B cell (primary cell): ENCODE measurements at regions not wholly inside any gene's neighbourhood (a gene's known extent, or its start where the extent isn't known, plus 50 kb on each side); places are given as distances from the start of the nearest gene placed in this dataset.

Experiments used
- ATAC-seq: fragments of 200-7000 bp; cut with Tn5 transposase; one replicate; pipeline ENCODE4 v1.10.0; 2021; ENCODE audit warnings: low read depth, mild to moderate bottlenecking, moderate number of reproducible peaks, moderate library complexity
- CTCF ChIA-PET: fragments of 350-600 bp; sonication (Branson Sonifier 250); formaldehyde crosslinking; loops from one replicate; lab custom pipeline; 2021; ENCODE audit warnings: antibody characterized with exemption, inconsistent platforms; lab: Charles Lee
- POLR2A ChIA-PET: fragments of 350-600 bp; sonication (Branson Sonifier 250); formaldehyde crosslinking; loops from one replicate; lab custom pipeline; 2021; ENCODE audit warnings: antibody characterized with exemption; lab: Charles Lee
- DNase-seq: peaks from one replicate; pipeline ENCODE4 v3.0.0; 2013
- H2AFZ ChIP-seq: 2 replicates; pipeline ENCODE4 v1.6.1; 2012; ENCODE audit warnings: mild to moderate bottlenecking, low read depth, low read length; ENCODE audit not compliant: insufficient read depth, poor library complexity, severe bottlenecking
- H3K27ac ChIP-seq, 2 donors: 1 replicate in 1 of 2; 2 replicates in 1 of 2; pipeline ENCODE4 v1.5.1; 2012 to 2013; ENCODE audit warnings: low read length in 2 of 2, mild to moderate bottlenecking in 2 of 2, moderate library complexity in 1 of 2
- H3K27me3 ChIP-seq, 4 experiments: fragments of 200-600 bp in 1 of 4; sonication (generic) in 1 of 4; replicated peaks in 1 of 4; 1 replicate in 2 of 4; 2 replicates in 2 of 4; pipeline versions ENCODE4 v1.6.1 to v1.7.0; 2013 to 2016; ENCODE audit warnings: low read length in 3 of 4, mild to moderate bottlenecking in 2 of 4, mixed read lengths in 1 of 4, moderate library complexity in 1 of 4; ENCODE audit not compliant: insufficient read depth in 4 of 4, control insufficient read depth in 3 of 4; ENCODE audit errors: control extremely low read depth in 1 of 4
- H3K36me3 ChIP-seq, 2 experiments: replicated peaks in 1 of 2; 1 replicate in 1 of 2; 2 replicates in 1 of 2; pipeline versions ENCODE4 v1.6.1 to v1.7.1; 2013; ENCODE audit warnings: low read length in 1 of 2; ENCODE audit not compliant: insufficient read depth in 2 of 2, control insufficient read depth in 1 of 2; ENCODE audit errors: control extremely low read depth in 1 of 2, extremely low read depth in 1 of 2
- H3K4me1 ChIP-seq, 2 donors: fragments of 200-600 bp in 1 of 2; sonication (generic) in 1 of 2; 1 replicate in 1 of 2; 2 replicates in 1 of 2; pipeline versions ENCODE4 v1.5.1 to v1.6.1; 2013 to 2017; ENCODE audit warnings: low read length in 2 of 2; ENCODE audit not compliant: control insufficient read depth in 2 of 2, insufficient read depth in 2 of 2
- H3K4me2 ChIP-seq: replicated peaks from 2 replicates; pipeline ENCODE3; 2012; ENCODE audit warnings: mild to moderate bottlenecking, low read depth, low read length; ENCODE audit not compliant: poor library complexity, severe bottlenecking
- H3K4me3 ChIP-seq, 5 experiments: fragments of 200-600 bp in 1 of 5; sonication (generic) in 1 of 5; 1 replicate in 3 of 5; 2 replicates in 2 of 5; pipeline versions ENCODE4 v1.5.1 to v1.7.0; 2011 to 2016; ENCODE audit warnings: low read length in 4 of 5, mild to moderate bottlenecking in 4 of 5, low read depth in 2 of 5, control low read depth in 1 of 5, moderate library complexity in 1 of 5; ENCODE audit not compliant: insufficient read depth in 1 of 5; ENCODE audit errors: control extremely low read depth in 1 of 5, extremely low read depth in 1 of 5
- H3K79me2 ChIP-seq: fragments of 200-600 bp; sonication (generic); one replicate; pipeline ENCODE4 v1.6.0; 2016; ENCODE audit warnings: low read length; ENCODE audit not compliant: control insufficient read depth, insufficient read depth
- H3K9ac ChIP-seq: fragments of 200-600 bp; sonication (generic); 2 replicates; pipeline ENCODE4 v1.6.1; 2017; ENCODE audit warnings: mild to moderate bottlenecking, low read length, moderate library complexity
- H3K9me3 ChIP-seq, 3 donors: one replicate each; pipeline versions ENCODE4 v1.6.1 to v1.7.1; 2013; ENCODE audit warnings: low read length in 2 of 3; ENCODE audit not compliant: control insufficient read depth in 2 of 3, insufficient read depth in 1 of 3; ENCODE audit errors: control extremely low read depth in 1 of 3
- H4K20me1 ChIP-seq: 2 replicates; pipeline ENCODE4 v1.6.0; 2012; ENCODE audit warnings: mild to moderate bottlenecking, low read length; ENCODE audit not compliant: insufficient read depth, control insufficient read depth, poor library complexity, severe bottlenecking
- H3K27ac Mint-ChIP-seq: one replicate; pipeline ENCODE4 v1.8.0; 2021; ENCODE audit warnings: mixed read lengths
- H3K27me3 Mint-ChIP-seq: one replicate; pipeline ENCODE4 v1.8.0; 2021; ENCODE audit warnings: mixed read lengths
- H3K4me1 Mint-ChIP-seq: one replicate; pipeline ENCODE4 v1.8.0; 2021; ENCODE audit warnings: mixed read lengths
- H3K4me3 Mint-ChIP-seq: one replicate; pipeline ENCODE4 v1.8.0; 2021; ENCODE audit warnings: mixed read lengths
- H3K9me3 Mint-ChIP-seq: one replicate; pipeline ENCODE4 v1.8.0; 2022; ENCODE audit warnings: mixed read lengths; ENCODE audit not compliant: insufficient read depth
- EZH2 ChIP-seq: IDR thresholded peaks from 2 replicates; pipeline ENCODE4 v1.6.1; 2012; ENCODE audit warnings: borderline replicate concordance, low read depth, mild to moderate bottlenecking, moderate library complexity, low read length; ENCODE audit not compliant: insufficient read depth, poor library complexity, severe bottlenecking
- WGBS: methylation state at CpG from one replicate; pipeline ENCODE4 v1.1.5; 2013; ENCODE audit warnings: missing lambda C conversion rate; ENCODE audit not compliant: insufficient coverage; 5-methylcytosine and 5-hydroxymethylcytosine counted together
- intact Hi-C: fragments of 100-400 bp; cut with micrococcal nuclease; formaldehyde crosslinking; loops from one replicate; pipeline ENCODE4 v1.10.0; 2022
- TF ChIP-seq, protein P1 (sequence below): fragments of 200-600 bp; IDR thresholded peaks from one replicate; pipeline ENCODE4 v1.8.0; 2022; ENCODE audit warnings: antibody characterized with exemption, mild to moderate bottlenecking

DNA sequence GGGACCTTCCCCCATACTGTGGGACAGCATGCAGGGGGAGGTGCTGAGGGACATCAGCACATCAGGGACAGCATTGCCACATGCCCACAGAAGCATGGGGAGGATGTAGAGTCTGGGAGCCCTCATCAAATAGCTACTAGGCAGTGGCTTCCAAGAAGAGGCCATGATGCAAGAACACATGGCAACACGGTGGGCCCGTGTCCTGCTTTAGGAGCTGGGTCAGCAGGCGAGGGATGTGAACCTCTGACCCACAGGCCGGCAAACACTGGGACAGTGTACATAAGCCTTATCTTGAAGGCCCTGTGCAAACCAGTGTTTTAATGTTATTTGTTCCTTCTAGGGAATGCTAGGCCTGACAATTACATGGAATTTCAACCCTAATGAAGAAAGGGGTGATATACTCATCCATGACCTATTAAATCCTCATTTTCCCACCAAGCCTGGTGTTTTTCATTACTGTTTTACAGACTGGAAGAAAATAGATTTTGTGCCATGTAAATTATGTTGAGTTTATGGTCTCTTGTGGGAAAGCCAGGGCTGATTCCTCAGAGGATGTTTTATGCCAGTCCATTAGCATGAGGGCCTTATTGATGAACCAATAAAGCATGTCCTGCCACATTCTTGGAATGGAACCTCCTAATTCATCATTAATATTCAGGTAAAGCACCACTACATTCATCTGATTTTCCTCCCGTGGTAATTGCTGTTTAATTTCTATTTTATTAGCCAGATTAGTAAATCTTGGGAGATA lies 61.7 kb upstream of the SLC25A26 start:
- DNase-seq (no peak), ATAC-seq (no peak)
- no peak overlapping the region for H3K9ac ChIP-seq
- H3K4me1 Mint-ChIP-seq: no peaks in the 10 kb centered on the region
- H3K4me1 ChIP-seq: no peaks in the 10 kb centered on the region
- H3K4me3 Mint-ChIP-seq: no peak overlapping the region
- H4K20me1 ChIP-seq: no peaks in the 10 kb centered on the region
- H3K4me2 ChIP-seq: no peak overlapping the region
- H3K4me3 ChIP-seq: no peak overlapping the region
- H3K9me3 ChIP-seq: peaks cover 0 to 4% (median 0%) of the 10 kb centered on the region in 3 donors
- H3K9me3 Mint-ChIP-seq: no peaks in the 10 kb centered on the region
- no peak overlapping the region for H3K27ac ChIP-seq
- H2AFZ ChIP-seq: no peak overlapping the region
- TF ChIP-seq EZH2: no peak
- TF ChIP-seq, protein P1, sequence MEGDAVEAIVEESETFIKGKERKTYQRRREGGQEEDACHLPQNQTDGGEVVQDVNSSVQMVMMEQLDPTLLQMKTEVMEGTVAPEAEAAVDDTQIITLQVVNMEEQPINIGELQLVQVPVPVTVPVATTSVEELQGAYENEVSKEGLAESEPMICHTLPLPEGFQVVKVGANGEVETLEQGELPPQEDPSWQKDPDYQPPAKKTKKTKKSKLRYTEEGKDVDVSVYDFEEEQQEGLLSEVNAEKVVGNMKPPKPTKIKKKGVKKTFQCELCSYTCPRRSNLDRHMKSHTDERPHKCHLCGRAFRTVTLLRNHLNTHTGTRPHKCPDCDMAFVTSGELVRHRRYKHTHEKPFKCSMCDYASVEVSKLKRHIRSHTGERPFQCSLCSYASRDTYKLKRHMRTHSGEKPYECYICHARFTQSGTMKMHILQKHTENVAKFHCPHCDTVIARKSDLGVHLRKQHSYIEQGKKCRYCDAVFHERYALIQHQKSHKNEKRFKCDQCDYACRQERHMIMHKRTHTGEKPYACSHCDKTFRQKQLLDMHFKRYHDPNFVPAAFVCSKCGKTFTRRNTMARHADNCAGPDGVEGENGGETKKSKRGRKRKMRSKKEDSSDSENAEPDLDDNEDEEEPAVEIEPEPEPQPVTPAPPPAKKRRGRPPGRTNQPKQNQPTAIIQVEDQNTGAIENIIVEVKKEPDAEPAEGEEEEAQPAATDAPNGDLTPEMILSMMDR: no peak
- H3K27me3 ChIP-seq: peaks cover 0 to 3% (median 0%) of the 10 kb centered on the region in 4 experiments
- intact Hi-C loops: no loop called here
- no peaks in the 10 kb centered on the region for H3K79me2 ChIP-seq
- no peak overlapping the region for H3K27ac Mint-ChIP-seq
- WGBS: 92% methylated on average over 4 of the region's 5 CpGs
- CTCF ChIA-PET: no interaction called here
- POLR2A ChIA-PET: no interaction called here
- H3K36me3 ChIP-seq: no peaks in the 10 kb centered on the region
- peaks cover 12% of the 10 kb centered on the region for H3K27me3 Mint-ChIP-seq

DNA sequence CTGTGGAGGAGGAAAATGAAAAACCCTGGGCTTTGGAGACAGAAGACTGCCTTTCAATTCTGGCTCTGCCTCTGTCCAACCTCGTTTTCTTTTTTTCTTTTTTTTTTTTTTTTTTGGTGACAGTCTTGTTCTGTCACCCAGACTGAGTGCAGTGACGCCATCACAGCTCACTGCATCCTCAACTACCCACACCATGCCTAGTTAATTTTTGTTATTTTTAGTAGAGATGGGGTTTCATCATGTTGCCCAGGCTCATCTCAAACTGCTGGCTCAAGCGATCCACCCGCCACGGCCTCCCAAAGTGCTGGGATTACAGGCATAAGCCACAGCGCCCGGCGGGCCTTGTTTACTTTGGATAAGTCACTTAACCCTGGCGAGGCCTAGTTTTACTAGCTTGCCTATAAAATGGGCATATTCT lies 66.3 kb upstream of the SLC25A26 start:
- intact Hi-C loops: no loop called here
- ChIA-PET CTCF (no interaction called here), POLR2A (no interaction called here)
- Mint-ChIP-seq H3K27me3 (peaks cover 14% of the 10 kb centered on the region), H3K4me1 (no peaks in the 10 kb centered on the region), H3K4me3 (no peak overlapping the region), H3K9me3 (no peaks in the 10 kb centered on the region), H3K27ac (no peak overlapping the region)
- 100% methylated on average over 6 of the region's 9 CpGs for WGBS
- DNase-seq (no peak), ATAC-seq (no peak)
- Histone ChIP-seq H2AFZ (no peak overlapping the region), H3K9ac (no peak overlapping the region), H3K4me1 (no peaks in the 10 kb centered on the region), H3K4me2 (no peak overlapping the region), H3K79me2 (no peaks in the 10 kb centered on the region), H4K20me1 (no peaks in the 10 kb centered on the region), H3K27me3 (peaks cover 0 to 3% (median 0%) of the 10 kb centered on the region in 4 experiments), H3K4me3 (no peak overlapping the region), H3K36me3 (no peaks in the 10 kb centered on the region), H3K27ac (no peak overlapping the region), H3K9me3 (peaks cover 0 to 4% (median 0%) of the 10 kb centered on the region in 3 donors)
- TF ChIP-seq, protein P1: no peak
- no peak for TF ChIP-seq EZH2
